ENCODE measurements at regions not wholly inside any gene's neighbourhood (a gene's known extent, or its start where the extent isn't known, plus 50 kb on each side); places are given as distances from the start of the nearest gene placed in this dataset.

- no peak for DNase-seq (ENCODE audit: low spot score in 2 of 2)
- TF ChIP-seq CTCF (IDR thresholded peaks at IDR 0.05): no peak
- no peak for TF ChIP-seq POLR2A (IDR thresholded peaks at IDR 0.05)
- no peak for TF ChIP-seq POLR2AphosphoS5 (IDR thresholded peaks at IDR 0.05)
- intact Hi-C loops (cut with DNase I; ENCODE audit: low total_unique reads): no loop called here
- Histone ChIP-seq H3K4me3 (no peak overlapping the region), H3K27ac (no peak overlapping the region), H3K27me3 (no peaks in the 10 kb centered on the region), H3K4me1 (no peaks in the 10 kb centered on the region), H3K9me3 (no peaks in the 10 kb centered on the region), H3K36me3 (no peaks in the 10 kb centered on the region)
Observed at GRCh38 chr2:82690757-82691411, 1768.2 kb downstream of the SUCLG1 start.

- DNase-seq (ENCODE audit: low spot score in 2 of 2): no peak
- TF ChIP-seq CTCF (IDR thresholded peaks at IDR 0.05) (no peak), POLR2A (IDR thresholded peaks at IDR 0.05) (no peak)
- peaks cover 0 to 11% of the 10 kb centered on the region in 2 donors for H3K9me3 ChIP-seq
- H3K4me1 ChIP-seq: no peaks in the 10 kb centered on the region
- no peak overlapping the region for H3K4me3 ChIP-seq
- intact Hi-C loops (cut with DNase I; ENCODE audit: low total_unique reads): no loop called here
- no peaks in the 10 kb centered on the region for H3K27me3 ChIP-seq
- no peaks in the 10 kb centered on the region for H3K36me3 ChIP-seq
- no peak overlapping the region for H3K27ac ChIP-seq
Observed at GRCh38 chr2:82675186-82675585, 1783.9 kb downstream of the SUCLG1 start.

GRCh38 chr2:82674652-82675051 is 1784.4 kb downstream of the SUCLG1 start:
- TF ChIP-seq CTCF (IDR thresholded peaks at IDR 0.05) (no peak), POLR2AphosphoS5 (IDR thresholded peaks at IDR 0.05) (no peak), POLR2A (IDR thresholded peaks at IDR 0.05) (no peak)
- no peak overlapping the region for H3K27ac ChIP-seq
- no peaks in the 10 kb centered on the region for H3K4me1 ChIP-seq
- no peak for DNase-seq (ENCODE audit: low spot score in 2 of 2)
- H3K9me3 ChIP-seq: peaks cover 0 to 6% of the 10 kb centered on the region in 2 donors
- no peak overlapping the region for H3K4me3 ChIP-seq
- no peaks in the 10 kb centered on the region for H3K27me3 ChIP-seq
- intact Hi-C loops (cut with DNase I; ENCODE audit: low total_unique reads): no loop called here
- no peaks in the 10 kb centered on the region for H3K36me3 ChIP-seq

- no peaks in the 10 kb centered on the region for H3K4me1 ChIP-seq
- H3K27ac ChIP-seq: no peak overlapping the region
- no peaks in the 10 kb centered on the region for H3K27me3 ChIP-seq
- DNase-seq (ENCODE audit: low spot score in 2 of 2): no peak
- no peaks in the 10 kb centered on the region for H3K9me3 ChIP-seq
- H3K36me3 ChIP-seq: peaks cover 4% of the 10 kb centered on the region
- intact Hi-C loops (cut with DNase I; ENCODE audit: low total_unique reads): no loop called here
- TF ChIP-seq POLR2AphosphoS5 (IDR thresholded peaks at IDR 0.05) (no peak), POLR2A (IDR thresholded peaks at IDR 0.05) (no peak), CTCF (IDR thresholded peaks at IDR 0.05) (no peak)
- H3K4me3 ChIP-seq: no peak overlapping the region
Observed at GRCh38 chr2:82667491-82667890, 1791.6 kb downstream of the SUCLG1 start.

- no peaks in the 10 kb centered on the region for H3K4me1 ChIP-seq
- H3K27me3 ChIP-seq: no peaks in the 10 kb centered on the region
- no peaks in the 10 kb centered on the region for H3K9me3 ChIP-seq
- no peak for TF ChIP-seq CTCF (IDR thresholded peaks at IDR 0.05)
- no peak for TF ChIP-seq POLR2AphosphoS5 (IDR thresholded peaks at IDR 0.05)
- no peak for TF ChIP-seq POLR2A (IDR thresholded peaks at IDR 0.05)
- DNase-seq (ENCODE audit: low spot score in 2 of 2): no peak
- H3K36me3 ChIP-seq: peaks cover 4% of the 10 kb centered on the region
- no peak overlapping the region for H3K27ac ChIP-seq
- intact Hi-C loops (cut with DNase I; ENCODE audit: low total_unique reads): no loop called here
- H3K4me3 ChIP-seq: no peak overlapping the region
Observed at GRCh38 chr2:82665691-82666090, 1793.4 kb downstream of the SUCLG1 start.

Data from breast epithelium (tissue), 4 donors.